GM06990 (cell line): ENCODE measurements at regions not wholly inside any gene's neighbourhood (a gene's known extent, or its start where the extent isn't known, plus 50 kb on each side); places are given as distances from the start of the nearest gene placed in this dataset.

Experiments
- DNase-seq: peaks from one replicate; pipeline ENCODE4 v3.0.0-alpha.2; 2011; ENCODE audit not compliant: insufficient read length; ENCODE audit errors: extremely low read depth
- H3K27me3 ChIP-seq: replicated peaks from 2 replicates; pipeline ENCODE4 v1.6.0; 2011; ENCODE audit warnings: low read length; ENCODE audit not compliant: control insufficient read depth, insufficient read depth
- H3K36me3 ChIP-seq: 2 replicates; pipeline ENCODE4 v1.5.1; 2011; ENCODE audit warnings: low read length; ENCODE audit not compliant: control insufficient read depth, insufficient read depth
- H3K4me3 ChIP-seq: replicated peaks from 2 replicates; pipeline ENCODE4 v1.5.1; 2011; ENCODE audit warnings: low read depth, mild to moderate bottlenecking, control low read depth, low read length
- CTCF ChIP-seq: IDR thresholded peaks from 2 replicates; pipeline ENCODE4 v1.5.1; 2011; ENCODE audit warnings: low read length, control low read depth, mild to moderate bottlenecking, inconsistent platforms; ENCODE audit not compliant: insufficient read depth, poor library complexity, severe bottlenecking

- H3K27me3 ChIP-seq = no peaks in the 10 kb centered on the region; the same call in 1 of the 2 replicates
- H3K4me3 ChIP-seq = no peak overlapping the region
- H3K36me3 ChIP-seq = no peaks in the 10 kb centered on the region
- no peak for TF ChIP-seq CTCF
- DNase-seq = no peak
These were observed 476.9 kb downstream of the ZSWIM6 start for GRCh38 chr5:61808909-61809308.

- DNase-seq = no peak
- TF ChIP-seq CTCF = no peak
- H3K36me3 ChIP-seq = no peaks in the 10 kb centered on the region
- no peak overlapping the region for H3K4me3 ChIP-seq
- H3K27me3 ChIP-seq = no peaks in the 10 kb centered on the region; the same call in 1 of the 2 replicates
These were observed 477.6 kb downstream of the ZSWIM6 start for GRCh38 chr5:61809651-61810050.

GRCh38 chr5:61811052-61811451 is 479.0 kb downstream of the ZSWIM6 start:
- no peak overlapping the region for H3K4me3 ChIP-seq
- no peak for DNase-seq
- H3K36me3 ChIP-seq = no peaks in the 10 kb centered on the region
- no peaks in the 10 kb centered on the region for H3K27me3 ChIP-seq
- no peak for TF ChIP-seq CTCF

- no peaks in the 10 kb centered on the region for H3K36me3 ChIP-seq
- H3K4me3 ChIP-seq = no peak overlapping the region
- DNase-seq = no peak
- no peaks in the 10 kb centered on the region for H3K27me3 ChIP-seq
- TF ChIP-seq CTCF = no peak
These were observed 481.3 kb downstream of the ZSWIM6 start for GRCh38 chr5:61813361-61813760.

- no peaks in the 10 kb centered on the region for H3K27me3 ChIP-seq
- no peaks in the 10 kb centered on the region for H3K36me3 ChIP-seq
- no peak for DNase-seq
- TF ChIP-seq CTCF = no peak
- H3K4me3 ChIP-seq = no peak overlapping the region
These were observed 483.3 kb downstream of the ZSWIM6 start for GRCh38 chr5:61815339-61815738.

GRCh38 chr5:61816146-61816545 is 484.1 kb downstream of the ZSWIM6 start:
- TF ChIP-seq CTCF = no peak
- Histone ChIP-seq H3K27me3 (no peaks in the 10 kb centered on the region), H3K36me3 (no peaks in the 10 kb centered on the region), H3K4me3 (no peak overlapping the region)
- no peak for DNase-seq
